Activated effector memory CD4-positive, alpha-beta T cell treated with Interleukin-2 at 50 U/mL for 16 hours (primary cell): ENCODE measurements at regions not wholly inside any gene's neighbourhood (a gene's known extent, or its start where the extent isn't known, plus 50 kb on each side); places are given as distances from the start of the nearest gene placed in this dataset.

Experiments
- DNase-seq: peaks from one replicate; pipeline ENCODE4 v3.0.0-alpha.2; 2020

DNA sequence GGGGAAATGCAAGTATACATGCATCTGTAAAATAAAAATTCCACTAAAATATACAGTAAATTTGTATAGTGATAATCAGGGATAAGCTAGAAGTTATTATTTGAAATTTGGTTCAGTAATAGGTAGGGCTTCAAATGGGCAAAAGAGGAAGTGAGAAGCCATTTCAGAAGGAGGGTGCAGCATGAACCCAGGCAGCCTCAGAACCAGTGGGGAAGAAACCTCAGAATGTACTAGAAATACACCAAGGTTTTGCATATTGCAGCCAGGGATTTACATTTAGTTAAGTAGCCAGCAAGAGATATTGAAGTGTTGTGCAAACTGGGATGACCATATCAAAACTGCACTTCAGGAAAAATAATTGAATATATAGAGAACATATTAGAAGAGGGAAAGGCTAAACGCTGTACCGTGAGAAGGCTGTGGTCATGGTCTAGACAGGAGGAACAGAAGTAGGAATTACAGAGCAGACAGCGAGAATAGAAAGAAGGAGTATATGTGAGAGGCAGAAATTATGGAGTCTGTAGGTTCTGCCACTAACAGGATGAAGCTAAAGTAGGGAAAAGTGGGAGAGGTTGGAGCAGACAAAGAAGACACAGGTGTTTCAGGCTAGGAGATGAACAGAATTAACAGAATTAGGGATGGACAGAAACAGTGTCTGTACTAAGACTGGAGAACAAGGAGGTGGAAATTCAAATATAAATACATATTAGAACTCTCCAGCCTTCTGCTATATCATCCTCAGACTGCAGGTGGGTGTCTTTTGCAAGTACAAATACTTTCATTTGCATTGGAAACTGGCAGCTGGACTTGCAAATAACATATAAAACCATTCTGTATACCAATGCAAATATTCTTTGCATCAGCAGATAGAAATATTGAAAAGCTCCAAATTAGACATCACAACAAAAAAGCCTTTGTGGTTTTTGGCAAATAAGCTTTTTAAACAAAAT lies 335.6 kb downstream of the ZNF608 start:
- no peak for DNase-seq

GRCh38 chr5:124408738-124409453 lies 337.5 kb downstream of the ZNF608 start:
- no peak for DNase-seq

DNA sequence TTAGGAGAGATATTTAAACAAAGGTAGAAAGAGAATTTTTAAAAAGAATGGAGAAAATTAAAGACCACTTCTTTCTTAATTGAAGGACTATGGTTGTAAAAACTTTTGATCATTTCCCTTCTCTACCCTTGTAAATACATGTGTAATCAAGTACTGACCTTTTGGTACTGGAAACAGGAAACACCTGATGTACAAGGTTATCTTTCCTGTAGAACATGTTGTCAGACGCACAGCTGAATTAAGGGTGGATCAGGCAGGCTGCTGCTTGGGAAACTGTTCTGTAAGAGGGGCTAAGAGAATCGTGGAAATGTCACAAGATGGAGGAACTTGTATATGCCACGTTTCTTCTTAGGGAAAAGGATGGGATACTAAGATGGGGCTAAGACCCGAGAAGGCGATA lies 341.6 kb downstream of the ZNF608 start:
- no peak for DNase-seq

DNA sequence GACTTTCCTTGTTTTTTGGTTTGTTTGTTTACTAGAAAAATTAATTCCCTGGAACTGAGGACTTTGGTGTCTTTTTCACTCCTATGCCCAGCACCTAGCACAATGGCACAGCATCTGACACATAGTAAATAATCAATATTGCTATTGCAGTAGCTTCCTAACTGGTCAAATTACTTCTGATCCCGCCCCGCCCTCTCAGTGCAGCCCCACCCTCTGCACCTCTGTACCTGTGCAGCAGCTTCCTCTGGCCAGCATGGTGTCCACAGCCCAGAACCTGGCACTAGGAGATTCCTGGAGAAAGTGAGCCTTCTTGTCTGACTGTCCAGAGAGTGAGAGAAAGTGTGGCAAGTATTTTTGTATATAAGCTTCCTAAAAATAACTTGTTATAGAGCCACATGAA lies 343.2 kb downstream of the ZNF608 start:
- DNase-seq = no peak

DNA sequence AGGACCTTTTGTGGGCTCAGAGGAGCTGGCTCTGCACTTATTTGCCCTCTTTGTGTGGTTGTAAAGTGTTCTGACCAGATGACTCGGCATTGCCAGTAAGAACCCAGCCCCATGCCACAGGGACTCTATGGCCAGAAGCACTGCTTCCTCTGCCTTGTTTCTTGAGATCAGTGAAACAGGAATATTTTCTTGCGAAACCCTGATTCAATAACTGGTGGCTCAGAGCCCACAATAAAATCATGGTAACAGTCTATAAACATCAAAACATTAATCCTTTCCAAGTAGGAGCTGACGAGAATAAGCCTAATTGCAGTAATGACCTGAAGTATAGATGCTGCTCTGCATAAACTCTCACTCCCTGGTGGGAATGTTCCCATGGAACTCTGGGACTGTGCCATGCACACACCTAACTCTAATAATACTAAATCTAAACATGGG lies 344.3 kb downstream of the ZNF608 start:
- DNase-seq = no peak

DNA sequence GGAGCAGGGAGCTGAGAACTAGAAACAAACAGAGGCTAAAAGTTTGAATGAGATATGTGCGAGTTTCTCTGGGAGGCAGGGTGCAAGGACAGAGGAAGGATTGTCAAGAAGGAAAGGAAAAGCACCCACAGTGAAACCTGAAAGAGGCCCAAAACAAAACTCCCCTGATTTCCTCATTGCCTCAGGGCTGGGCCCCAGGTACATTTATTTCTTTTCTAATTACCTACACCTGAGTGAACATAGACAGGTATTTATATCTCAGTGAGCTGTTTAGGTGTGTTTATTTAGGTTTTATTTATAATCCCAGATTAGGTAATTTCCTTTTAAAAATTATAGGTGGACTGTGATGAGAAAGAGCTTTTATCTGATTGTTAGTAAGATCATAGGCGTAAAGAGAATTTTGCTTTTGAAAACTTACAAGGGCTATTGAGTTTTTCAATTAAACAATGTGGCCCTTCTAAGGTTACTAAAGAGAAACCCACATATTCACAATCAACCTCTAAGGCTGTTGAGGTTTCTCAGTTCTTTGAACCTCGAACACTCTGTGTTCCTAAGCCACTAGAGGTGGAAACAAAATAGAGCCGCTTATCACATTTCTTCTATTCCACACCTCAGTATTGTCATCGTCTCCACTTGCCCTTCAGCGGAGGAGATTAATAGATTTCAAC lies 344.8 kb downstream of the ZNF608 start:
- DNase-seq = no peak

GRCh38 chr5:124399426-124399961 lies 346.9 kb downstream of the ZNF608 start:
- no peak for DNase-seq

DNA sequence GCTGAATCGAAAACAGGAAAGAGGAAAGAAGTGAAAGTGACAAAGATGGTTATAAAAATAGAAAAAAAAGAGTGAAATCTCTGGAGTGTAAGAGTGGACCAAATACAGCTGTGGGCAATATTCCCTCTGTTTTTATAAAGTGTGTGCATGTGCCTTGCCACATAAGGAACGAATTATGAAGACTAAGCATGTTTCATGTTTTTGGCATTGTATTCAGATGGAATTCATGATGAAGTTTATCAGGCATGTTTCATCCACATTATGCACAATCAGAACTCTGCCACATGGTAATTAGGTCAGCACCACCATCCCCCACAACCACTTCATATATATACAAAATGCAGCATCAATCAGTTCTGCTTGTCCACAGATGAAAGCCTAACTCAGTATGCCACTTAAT lies 348.0 kb downstream of the ZNF608 start:
- no peak for DNase-seq

GRCh38 chr5:124397317-124397716 lies 349.1 kb downstream of the ZNF608 start:
- no peak for DNase-seq

DNA sequence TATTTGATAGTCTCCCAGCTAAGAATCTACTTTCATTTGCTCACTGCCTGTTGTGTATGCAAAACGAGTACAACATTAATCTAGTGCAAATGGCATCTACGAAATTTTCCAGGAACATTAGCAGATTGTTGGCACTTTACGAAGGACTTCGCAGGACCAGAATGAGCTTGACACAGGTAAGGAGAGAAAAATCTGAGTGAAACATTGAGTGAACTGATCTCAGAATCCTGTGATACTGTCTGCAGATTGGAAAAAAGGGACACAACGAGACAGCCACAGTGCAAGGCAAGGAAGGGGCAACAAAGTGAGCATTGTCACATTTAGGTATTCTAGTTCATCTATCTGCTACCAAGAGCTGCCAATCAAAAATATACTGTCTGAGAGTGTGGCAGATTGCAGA lies 350.5 kb downstream of the ZNF608 start:
- no peak for DNase-seq

DNA sequence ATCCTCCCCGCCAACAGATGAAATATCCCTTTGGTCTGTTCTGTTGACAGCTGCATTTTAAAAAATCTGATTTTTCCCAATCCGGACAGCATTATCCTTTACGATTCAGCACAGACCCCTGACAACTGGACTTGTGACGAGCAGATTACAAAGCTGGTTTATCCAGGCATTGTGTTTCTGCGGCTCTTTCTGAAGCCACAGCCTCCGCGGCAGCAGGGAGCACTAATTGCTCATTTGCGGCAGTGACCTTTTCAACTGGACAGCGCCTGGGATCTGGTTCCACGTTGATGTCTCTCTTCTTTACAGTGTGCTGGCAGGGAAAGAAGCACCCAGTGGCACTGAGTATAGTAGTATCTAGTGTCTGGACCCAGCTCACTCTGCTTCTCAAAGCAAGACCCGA lies 351.2 kb downstream of the ZNF608 start:
- no peak for DNase-seq

DNA sequence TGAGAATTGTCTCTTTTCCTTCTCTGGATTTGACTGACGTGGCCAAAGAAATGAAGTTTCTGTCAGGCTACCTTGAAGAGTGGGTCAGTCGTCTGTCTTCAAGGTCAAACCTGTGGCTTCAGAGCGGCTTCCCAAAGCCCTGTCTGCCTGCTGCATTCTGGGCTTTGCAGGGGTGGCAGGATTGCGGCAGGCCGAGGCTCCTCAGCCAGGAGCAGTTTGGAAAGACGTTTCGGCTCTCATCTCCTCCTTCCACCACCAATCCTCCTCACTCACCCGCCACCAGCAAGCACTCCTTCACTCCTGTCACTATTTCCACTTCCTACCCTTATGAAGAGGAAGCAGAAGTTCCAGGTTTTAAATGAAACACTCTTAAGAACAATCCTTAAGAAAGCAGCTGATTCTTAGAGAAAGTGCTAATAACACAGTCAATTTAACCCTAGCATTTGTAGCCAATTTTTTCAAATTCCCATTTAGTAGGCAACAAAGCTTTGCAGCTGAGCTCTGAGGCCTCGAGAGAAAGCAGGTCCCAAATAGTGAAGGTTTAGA lies 351.7 kb downstream of the ZNF608 start:
- no peak for DNase-seq

DNA sequence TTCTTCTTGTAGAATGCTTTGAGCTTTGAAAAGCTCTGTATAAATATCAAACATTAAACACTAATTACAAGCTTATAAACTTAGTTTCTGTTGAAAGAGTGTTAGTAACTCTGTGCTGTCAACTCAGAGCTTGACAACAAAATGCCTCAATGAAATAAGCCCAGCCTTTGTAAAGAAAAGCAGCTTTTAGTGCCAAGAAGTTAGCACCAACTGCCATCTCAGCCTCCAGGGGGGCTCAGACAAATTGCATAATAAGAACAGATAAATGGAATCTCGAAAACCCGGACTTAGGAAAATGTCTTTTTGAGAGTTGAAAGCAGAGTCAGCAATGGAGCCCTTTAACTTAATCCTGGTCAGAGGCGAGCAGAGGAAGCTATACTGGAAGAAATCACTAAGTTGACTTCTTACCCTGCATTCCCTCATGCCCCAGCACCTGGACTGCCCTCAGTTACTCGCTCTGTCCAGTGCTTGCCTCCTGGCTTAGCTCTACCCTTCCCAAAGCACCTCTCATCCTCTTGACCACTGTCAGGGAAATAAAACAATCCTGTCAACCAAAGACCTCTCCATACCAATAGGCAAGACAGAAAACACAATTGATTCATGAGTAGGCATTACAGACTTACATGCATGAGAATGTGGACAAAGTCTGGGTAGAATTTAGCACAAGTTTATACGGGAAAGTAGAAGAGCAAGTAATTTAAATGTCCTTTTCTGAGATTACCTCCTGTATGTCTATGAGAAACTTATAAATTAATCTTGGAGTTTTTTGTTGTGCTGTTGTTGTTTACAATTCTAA lies 352.7 kb downstream of the ZNF608 start:
- no peak for DNase-seq

GRCh38 chr5:124383693-124384092 lies 362.7 kb downstream of the ZNF608 start:
- DNase-seq = no peak

GRCh38 chr5:124377386-124377785 lies 369.1 kb downstream of the ZNF608 start:
- DNase-seq = no peak

GRCh38 chr5:124373883-124374282 lies 372.6 kb downstream of the ZNF608 start:
- no peak for DNase-seq

- no peak for DNase-seq
Measured at GRCh38 chr5:124372457-124372856, 374.0 kb downstream of the ZNF608 start.

DNA sequence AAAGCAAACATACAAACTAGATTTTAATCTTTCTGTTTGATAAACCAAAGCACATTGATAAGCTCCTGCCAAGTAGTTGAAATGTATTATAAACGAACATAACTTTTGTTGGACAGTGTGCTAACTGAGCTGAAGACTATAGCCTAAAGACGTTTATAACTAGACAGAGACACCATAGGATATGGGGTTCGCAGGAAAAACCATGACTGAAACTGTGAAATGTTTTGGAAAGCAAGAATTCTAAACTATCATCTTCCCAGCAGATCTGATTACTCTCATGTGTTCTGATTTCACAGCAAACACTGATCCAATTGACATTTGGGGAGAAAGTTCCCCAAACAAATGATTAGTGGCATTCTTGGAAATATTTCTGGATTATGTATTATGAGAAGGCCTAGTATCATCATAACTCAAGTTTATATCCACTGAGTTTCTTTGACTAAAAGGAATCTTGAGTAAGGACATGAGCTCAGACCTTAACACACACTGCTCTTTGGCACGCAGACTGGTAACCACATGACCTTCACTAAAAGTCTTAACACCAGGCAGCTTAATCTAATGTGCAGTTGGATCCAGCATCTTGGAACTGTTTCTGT lies 375.2 kb downstream of the ZNF608 start:
- no peak for DNase-seq

- no peak for DNase-seq
Measured at GRCh38 chr5:124370601-124371000, 375.8 kb downstream of the ZNF608 start.

GRCh38 chr5:124365361-124365801 lies 381.1 kb downstream of the ZNF608 start:
- no peak for DNase-seq

DNA sequence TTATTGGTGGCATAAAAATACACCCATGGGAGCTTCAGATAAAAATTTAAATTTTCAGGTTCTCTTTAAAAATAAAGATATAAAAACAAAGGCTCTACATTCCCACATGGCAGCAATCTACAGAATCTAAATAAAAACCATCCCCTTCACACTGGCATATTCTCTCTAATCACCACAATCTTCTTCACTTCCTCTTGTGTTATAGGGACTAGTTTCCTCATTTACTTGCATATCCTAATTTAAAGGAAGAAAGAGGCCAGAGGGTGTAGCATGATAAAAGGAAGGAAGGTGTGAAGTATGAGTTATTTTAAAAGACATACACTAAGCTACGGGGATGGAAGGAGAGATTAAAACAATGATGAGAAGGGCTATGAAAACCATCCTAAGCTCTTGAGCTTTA lies 390.5 kb downstream of the ZNF608 start:
- no peak for DNase-seq

- no peak for DNase-seq
Measured at GRCh38 chr5:124353016-124353415, 393.4 kb downstream of the ZNF608 start.
